ENCODE measurements at regions not wholly inside any gene's neighbourhood (a gene's known extent, or its start where the extent isn't known, plus 50 kb on each side); places are given as distances from the start of the nearest gene placed in this dataset.

DNA sequence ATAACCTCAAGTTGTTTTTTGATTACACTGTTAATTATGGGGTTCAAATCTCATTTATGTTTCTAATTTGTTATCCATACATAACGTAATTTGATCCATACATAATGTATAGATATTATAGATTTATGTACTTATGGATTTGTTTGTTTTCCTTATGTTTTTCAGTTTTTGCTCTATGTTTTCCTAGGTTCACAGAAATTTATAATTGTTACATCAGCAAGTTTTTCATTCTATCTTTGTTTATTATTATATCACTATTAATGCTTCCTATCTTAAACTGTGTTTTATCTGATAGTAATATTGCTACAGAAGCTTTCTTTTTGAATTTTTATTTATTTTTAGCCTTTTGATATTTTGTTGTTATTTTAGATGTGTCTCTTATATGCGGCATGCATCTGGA, 194.3 kb upstream of the SOX21 start:
- Histone ChIP-seq H3F3A (ENCODE audit: insufficient read depth, low read length, poor library complexity, severe bottlenecking) (no peaks in the 10 kb centered on the region), H3K9me3 (ENCODE audit: low read length) (no peaks in the 10 kb centered on the region), H3K27me3 (ENCODE audit: insufficient read depth, low read depth, low read length) (no peaks in the 10 kb centered on the region)

GRCh38 chr13:94902722-94903407, 190.5 kb upstream of the SOX21 start:
- TF ChIP-seq CTCF (IDR thresholded peaks at IDR 0.05; ENCODE audit: poor library complexity, severe bottlenecking) = no peak
- no peak for TF ChIP-seq RAD21 (conservative IDR thresholded peaks at IDR 0.05)
- no peak for TF ChIP-seq SMC3 (conservative IDR thresholded peaks at IDR 0.05; ENCODE audit: poor library complexity)
- TF ChIP-seq REST (IDR thresholded peaks at IDR 0.05; ENCODE audit: borderline replicate concordance) = no peak
- TF ChIP-seq TAF1 (IDR thresholded peaks at IDR 0.05; ENCODE audit: low read depth) = no peak
- no peak overlapping the region for H3K4me2 ChIP-seq (ENCODE audit: low read length)

More for the DNA sequence above, 194.3 kb upstream of the SOX21 start:
- Histone ChIP-seq H3K4me2 (ENCODE audit: low read length) (no peak overlapping the region), H2AFZ (ENCODE audit: low read depth, low read length) (no peak overlapping the region), H4K20me1 (ENCODE audit: insufficient read depth) (no peaks in the 10 kb centered on the region), H3K9ac (ENCODE audit: low read length) (no peak overlapping the region), H3K27ac (ENCODE audit: low read length) (no peak overlapping the region), H3K9me2 (ENCODE audit: insufficient read depth, low read length) (no peaks in the 10 kb centered on the region), H3K79me2 (replicated peaks; ENCODE audit: insufficient read depth, low read length) (no peaks in the 10 kb centered on the region), H3K4me3 (ENCODE audit: low read length) (no peak overlapping the region), H3K36me3 (ENCODE audit: insufficient read depth, low read length) (no peaks in the 10 kb centered on the region)
- TF ChIP-seq SMC3 (conservative IDR thresholded peaks at IDR 0.05; ENCODE audit: poor library complexity) (no peak), CTCF (IDR thresholded peaks at IDR 0.05; ENCODE audit: poor library complexity, severe bottlenecking) (no peak), TAF1 (IDR thresholded peaks at IDR 0.05; ENCODE audit: low read depth) (no peak), EZH2 (IDR thresholded peaks at IDR 0.05; ENCODE audit: borderline replicate concordance, insufficient read depth, low read length, poor library complexity, severe bottlenecking) (no peak), REST (IDR thresholded peaks at IDR 0.05; ENCODE audit: borderline replicate concordance) (no peak)

More at GRCh38 chr13:94902722-94903407, 190.5 kb upstream of the SOX21 start:
- no peaks in the 10 kb centered on the region for H3K79me2 ChIP-seq (replicated peaks; ENCODE audit: insufficient read depth, low read length)
- no peaks in the 10 kb centered on the region for H3F3A ChIP-seq (ENCODE audit: insufficient read depth, low read length, poor library complexity, severe bottlenecking)
- H3K36me3 ChIP-seq (ENCODE audit: insufficient read depth, low read length) = no peaks in the 10 kb centered on the region
- H4K20me1 ChIP-seq (ENCODE audit: insufficient read depth) = no peaks in the 10 kb centered on the region
- H3K27me3 ChIP-seq (ENCODE audit: insufficient read depth, low read depth, low read length) = no peaks in the 10 kb centered on the region
- no peak overlapping the region for H3K9ac ChIP-seq (ENCODE audit: low read length)
- no peaks in the 10 kb centered on the region for H3K9me3 ChIP-seq (ENCODE audit: low read length)
- H3K27ac ChIP-seq (ENCODE audit: low read length) = no peak overlapping the region
- H2AFZ ChIP-seq (ENCODE audit: low read depth, low read length) = no peak overlapping the region
- H3K4me3 ChIP-seq (ENCODE audit: low read length) = no peak overlapping the region
- no peaks in the 10 kb centered on the region for H3K9me2 ChIP-seq (ENCODE audit: insufficient read depth, low read length)
